Daoy (cell line): ENCODE measurements at regions not wholly inside any gene's neighbourhood (a gene's known extent, or its start where the extent isn't known, plus 50 kb on each side); places are given as distances from the start of the nearest gene placed in this dataset.
A peak's percentile ranks its signal among the peaks of the same experiment; 100 is the strongest.
"Not testable (repeated sequence)": the region's sequence is repeated elsewhere in the genome, so short reads cannot be mapped to it uniquely, and the experiment has no call there.

Source experiments
- DNase-seq: peaks from one replicate; pipeline ENCODE4 v3.0.0-alpha.2; 2015; ENCODE audit warnings: low read depth

DNA sequence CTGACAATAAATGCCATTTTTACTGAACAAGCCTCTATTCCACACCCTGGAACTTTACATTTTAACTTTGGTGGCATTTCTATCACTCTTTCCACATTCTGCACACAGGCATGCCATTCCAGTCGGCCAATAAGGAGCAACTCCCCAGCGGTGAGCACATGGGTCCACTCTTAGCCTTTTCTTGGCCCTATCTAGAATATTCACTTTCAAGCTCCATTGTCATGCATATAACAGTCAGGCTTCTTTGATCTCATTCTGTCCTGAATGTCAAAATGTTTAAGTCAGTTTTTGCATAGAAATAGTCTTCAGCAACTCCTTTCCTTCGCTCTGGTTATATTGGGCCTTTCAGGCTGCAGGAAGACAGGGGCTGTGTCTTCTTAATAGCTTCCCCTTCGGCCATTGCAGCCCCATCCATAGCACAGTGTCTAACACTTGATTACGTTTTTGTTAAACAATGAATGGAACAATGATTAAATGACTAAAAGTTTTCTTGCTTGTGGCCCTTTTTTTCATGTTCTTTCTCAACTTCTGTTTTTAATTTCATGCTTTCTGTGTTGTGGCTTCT lies 427.3 kb downstream of the MFSD1 start:
- DNase-seq, result no peak

DNA sequence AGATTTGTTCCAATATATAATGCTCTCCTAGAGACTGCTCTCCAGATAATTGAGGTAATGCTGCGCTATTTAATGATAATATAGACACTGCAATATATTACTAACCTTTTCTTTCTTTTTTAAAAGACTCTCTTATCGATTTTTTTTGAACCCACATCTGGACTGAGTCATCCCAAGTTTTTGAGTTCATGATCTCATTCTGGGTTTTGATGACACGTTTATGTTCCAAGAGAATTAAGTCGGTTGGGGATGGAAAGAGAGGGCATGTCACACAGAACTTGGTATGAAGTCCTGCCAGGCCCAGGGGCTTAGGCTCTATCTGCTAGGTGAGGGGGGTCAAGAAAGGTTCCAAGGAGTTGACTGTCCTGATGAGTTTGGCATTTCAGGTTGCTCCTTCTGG lies 431.1 kb downstream of the MFSD1 start:
- DNase-seq, result no peak

DNA sequence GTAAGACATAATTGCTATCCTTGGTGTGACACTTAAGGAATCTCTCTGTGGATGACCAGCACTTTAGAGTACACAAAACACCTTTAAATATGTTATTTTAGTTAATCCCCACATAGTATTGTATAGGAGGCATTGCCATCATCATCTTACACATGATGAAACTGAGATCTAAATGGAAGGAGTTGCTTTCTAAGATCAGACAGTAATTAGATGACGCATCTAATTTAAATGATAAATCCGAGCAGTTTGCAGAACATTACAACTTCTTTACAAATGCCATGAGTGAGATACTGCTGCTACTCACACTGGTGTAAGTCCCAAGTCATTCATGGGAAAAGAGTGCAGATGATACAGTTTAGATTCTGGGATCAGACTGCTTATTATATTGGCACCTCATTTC lies 431.9 kb downstream of the MFSD1 start:
- no peak for DNase-seq

DNA sequence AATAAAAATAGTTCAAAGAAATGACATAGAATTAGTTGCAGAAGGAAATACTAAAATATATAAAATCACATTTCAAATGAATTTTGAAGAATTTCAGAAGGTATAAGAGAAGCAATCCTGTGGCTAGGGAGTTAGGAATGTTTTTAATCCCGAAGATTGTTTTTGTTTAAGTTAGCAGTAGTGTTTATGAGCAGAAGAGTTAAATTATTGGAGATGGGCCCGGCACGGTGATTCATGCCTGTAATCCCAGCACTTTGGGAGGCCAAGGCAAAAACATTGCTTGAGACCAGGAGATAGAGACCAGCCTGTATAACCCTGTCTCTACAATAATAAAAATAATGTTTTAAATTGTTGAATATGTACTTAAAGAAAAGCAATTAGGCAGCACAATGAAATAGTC lies 432.5 kb downstream of the MFSD1 start:
- no peak for DNase-seq

DNA sequence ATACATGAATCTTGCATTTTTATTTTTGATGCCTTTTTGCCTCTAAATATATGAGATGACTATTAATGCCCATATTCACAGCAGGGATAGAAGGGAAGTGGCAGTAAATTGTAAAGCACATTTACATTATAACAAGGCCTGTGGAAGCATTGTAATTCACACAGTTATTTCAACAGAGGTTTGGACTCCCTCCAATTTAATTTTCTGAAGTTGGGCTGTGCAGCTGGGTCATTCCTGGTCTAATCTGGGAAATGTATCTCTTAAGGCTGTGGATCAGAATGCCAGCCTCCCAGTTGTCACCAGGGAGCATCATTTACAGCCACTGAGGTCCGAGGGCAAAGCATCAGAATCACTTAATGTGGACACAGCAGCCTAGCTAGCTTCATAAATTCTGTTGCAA lies 434.5 kb downstream of the MFSD1 start:
- DNase-seq, result no peak

DNA sequence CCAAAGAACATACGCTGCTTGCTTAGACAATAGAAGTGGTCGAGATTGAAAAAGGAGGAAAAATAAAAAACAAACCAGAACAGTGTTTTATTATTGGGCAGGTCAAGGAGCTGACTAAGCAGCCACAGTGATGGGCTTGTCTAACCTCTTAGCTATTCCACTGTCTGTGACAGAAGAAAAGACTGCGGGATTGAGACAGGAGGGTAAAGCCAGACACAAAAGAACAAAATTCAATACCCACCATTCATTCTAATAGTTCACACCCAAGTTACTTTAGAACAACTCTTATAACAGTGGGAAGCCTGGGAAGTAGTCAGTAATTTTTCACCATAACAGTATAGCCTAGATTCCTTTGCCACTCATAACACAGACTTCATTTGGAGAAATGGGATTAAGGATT lies 435.4 kb downstream of the MFSD1 start:
- DNase-seq, result no peak

DNA sequence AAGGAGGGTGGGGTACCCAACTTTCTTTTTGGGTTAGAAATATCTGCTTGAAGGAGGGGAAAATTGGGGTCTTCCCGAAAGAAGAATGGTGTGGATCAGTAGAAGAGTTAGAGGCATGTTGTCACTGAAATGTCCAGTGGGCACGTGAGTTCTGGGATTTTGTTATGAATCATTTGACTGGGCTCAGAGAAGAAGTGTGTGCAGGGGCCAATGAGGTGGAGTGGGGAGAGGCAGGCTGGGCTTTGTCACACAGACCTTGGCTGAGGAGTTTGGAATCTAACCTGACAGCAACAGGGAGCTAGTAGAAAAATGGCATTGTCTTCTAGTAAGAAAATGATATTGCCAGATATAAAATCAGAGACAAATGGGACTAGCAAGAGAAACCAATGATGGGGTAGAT lies 436.8 kb downstream of the MFSD1 start:
- DNase-seq, result no peak

DNA sequence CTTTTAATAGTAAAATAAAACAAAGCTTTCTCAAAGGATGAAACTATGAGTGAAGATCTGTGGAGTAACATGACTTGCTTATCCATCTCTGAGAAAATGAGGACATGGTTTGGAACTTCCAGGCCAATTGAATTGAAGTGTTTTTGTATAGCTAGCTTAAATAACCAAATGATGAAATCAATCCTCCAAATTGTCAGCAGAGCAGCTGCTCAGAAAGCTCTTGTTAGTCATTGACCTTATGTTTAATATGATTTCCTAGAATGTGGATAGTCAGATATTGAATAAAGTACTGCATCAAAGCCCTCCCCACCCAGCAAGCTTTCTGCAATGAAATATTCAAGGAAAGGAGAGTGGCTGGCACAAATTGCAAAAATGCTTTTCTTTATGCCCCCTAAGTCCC lies 437.2 kb downstream of the MFSD1 start:
- DNase-seq, result no peak

DNA sequence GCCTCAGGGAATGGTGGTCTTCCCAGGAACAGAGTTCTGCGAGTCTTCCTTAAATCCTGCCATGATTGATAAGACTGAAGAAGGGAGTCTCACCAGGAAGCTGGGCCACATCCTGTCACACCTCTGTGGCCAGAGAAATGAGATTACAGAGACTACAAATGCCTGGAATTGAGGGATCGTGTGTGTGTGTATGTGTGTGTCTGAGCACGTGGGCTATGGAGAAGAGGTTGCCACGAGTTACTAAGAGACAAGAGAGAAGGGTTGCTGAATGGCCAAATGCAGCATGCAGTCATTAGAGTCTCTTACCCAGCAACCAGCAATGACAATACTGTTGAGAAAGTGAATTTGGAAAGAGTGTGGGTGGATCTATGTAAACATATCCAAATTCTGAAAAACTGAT lies 443.1 kb downstream of the MFSD1 start:
- DNase-seq, result no peak

DNA sequence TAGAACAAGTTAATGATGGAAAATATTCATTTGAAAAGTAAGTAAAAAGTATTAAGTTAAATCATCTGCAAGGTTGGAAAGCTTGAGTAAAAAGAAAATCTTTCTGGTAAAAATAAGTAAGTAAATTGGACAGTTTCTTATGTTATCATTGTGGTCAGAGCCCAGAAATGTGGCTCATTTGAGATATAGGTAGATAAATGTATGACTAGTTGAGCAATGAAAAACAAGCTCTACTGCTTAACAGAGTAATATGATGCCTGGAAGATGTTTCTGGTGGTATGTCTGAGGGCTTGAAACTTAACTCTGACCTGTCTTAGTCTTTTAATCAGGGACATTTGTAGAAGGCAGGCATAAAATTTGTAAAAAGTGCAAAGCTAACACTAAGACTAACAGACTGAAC lies 444.0 kb downstream of the MFSD1 start:
- DNase-seq, result no peak

DNA sequence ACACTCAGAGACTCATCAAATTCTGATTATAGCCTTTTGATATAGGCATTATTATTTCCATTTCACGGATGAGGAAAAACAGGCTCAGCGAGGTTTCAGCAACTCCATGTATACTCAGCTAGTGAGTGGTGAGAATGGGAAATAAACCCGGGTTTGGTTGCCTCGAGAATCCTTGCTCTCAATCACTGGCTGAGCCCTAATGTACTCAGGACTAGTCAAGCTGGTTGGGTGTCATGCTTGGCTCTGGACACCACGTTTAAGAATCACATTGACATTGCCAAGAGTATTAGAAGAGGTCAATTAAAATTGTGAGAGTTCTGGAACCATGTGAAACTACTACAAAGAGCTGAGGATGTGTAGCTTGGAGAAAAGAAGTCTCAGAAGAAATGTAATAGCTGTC lies 444.5 kb downstream of the MFSD1 start:
- no peak for DNase-seq

DNA sequence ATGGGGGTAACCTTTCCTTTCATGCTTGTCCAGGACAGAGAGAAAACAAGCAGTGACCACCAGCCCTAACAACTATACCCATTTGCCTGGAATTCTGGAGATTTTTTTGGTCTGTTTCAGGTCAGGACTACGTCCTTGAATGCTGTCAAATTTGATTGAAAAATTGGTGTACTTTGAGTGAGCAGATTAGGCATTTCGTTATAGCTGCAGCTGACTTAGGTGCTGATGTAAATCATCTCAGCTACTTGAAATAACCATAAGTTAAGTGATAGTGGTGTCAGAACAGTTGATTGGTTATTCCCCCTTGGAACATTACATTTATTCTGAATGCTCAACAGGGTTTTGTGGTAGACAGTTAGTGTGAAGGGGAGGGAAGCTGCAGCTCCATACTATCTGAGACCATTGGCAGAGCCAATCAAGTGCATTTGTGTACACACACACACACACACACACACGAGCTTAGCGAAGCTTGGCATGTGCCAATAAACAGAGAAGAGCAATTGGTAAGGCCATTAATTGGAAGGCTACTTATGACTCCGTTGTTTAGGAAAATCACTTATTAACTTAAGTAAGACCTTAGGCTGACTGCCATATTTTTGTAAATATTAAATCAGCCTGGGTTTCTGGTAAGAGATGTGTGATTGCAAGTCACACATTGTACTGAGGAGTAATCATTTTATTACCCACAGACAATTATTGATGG lies 447.8 kb downstream of the MFSD1 start:
- no peak for DNase-seq

DNA sequence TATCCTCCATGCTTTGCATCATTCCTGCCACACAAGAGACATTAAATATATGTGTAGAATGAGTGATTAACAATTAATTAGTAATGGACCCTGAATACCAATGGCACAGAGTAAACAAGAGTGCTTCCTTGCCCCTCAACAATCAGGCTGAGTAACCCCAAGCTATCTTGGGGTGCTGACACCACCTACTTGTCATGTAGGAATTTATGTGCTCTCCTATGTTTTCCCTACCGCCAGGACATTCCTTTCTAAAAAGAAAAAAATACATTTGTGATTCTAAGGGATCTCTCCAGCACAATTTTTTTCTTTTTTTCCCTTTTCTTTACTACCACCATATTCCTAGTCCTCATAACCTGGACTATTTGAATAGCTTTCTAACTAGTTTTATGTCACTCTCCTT lies 449.1 kb downstream of the MFSD1 start:
- DNase-seq, result no peak

DNA sequence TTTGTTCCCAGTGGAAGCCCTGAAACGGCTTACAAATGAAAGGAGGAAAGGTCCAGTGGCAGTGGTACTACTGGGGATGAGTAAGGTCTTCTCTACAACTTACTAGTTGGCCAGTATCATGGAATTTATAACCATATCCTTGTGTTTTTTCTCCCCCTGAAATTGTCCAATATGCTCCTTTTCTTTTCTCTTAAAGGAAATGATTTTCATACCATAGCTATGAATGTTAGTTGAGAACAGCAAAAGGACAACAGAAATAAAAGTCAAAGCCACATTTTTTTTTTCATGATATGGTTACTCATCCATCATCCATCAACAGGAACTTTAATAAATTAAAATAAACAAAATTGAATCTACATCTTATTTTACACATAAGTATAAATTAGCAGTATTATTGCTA lies 450.4 kb downstream of the MFSD1 start:
- DNase-seq, result no peak

DNA sequence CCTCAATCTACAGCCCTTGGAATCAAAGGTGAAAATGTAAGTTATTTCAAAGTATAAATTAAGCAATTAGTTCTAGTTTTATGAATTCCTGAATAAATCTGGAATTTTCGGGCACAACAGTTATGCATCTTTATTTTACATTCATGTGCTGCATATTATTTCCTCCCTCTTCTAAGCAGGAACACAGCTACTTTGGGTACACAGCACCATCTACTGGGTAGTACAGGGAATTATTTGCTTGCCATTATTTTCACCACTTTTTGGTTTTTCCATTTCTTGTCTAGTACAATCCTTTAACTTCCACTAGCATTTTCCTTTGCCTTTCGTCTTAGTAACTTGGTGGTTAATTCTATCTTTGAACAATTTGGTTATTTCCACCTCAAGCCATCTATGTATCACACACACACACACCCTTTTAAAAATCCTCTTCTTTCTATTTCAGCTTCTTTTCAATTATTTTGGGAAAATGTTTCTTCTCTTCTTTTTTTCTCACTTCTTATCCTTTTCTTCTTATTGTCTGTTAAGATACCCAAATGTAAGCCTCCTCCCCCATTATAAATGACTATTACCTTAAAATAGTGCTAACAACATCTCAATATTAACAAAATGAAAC lies 451.0 kb downstream of the MFSD1 start:
- DNase-seq, result peak; percentile 26

DNA sequence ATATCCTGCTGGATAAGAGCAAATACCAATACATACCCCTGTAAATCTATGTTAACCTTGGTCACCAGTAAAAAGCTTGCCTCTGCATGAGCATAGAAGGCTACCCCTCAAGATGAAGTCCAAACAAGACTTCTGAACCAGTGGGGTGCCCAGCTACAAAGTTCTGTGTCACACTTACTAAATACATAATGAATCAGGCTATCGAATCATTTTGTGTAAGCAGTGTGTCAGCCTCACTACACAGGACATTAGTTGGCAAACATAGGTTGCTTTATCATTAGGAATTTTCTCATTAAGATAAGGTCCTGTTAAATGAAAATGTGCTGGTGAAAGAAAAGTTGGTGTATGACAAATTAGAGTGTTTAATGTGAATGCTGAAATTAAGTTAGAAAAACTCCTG lies 452.0 kb downstream of the MFSD1 start:
- no peak for DNase-seq

DNA sequence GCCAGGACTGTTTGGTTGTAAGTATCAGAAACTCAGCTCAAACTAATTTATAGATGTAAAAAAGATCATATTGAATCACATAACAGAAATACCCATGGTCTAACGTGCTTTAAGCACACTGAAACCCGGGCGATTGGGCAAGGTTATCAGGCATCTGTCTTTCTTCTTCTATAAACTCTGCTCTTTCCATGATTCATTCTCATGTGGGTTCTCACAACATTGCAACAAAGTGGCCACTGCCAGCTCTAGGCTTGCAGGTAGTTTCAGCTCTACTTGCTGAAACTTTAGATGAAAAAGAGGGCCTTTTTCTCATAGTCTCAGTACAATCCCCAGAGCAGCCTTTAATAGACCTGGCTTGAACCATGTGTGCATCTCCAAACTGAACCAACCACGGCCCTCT lies 456.1 kb downstream of the MFSD1 start:
- DNase-seq, result no peak

DNA sequence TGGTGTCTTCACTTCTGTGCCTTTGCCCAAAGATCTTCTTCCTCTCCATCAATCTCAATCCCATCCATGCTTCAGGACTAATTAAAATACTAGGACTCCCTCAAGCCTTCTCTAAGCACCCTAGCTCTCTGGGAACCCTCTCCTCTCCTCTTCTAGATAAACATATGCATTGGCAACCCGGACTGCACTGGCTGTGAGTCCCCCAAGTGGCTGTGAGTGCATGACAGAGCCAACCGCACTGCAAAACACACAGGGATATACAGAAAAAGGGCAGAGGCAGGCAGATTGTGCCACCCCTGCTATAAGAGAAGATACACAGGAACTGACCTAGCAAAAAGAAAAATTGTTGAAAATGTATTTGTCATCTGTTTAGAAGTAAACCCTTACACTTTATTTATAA lies 457.1 kb downstream of the MFSD1 start:
- no peak for DNase-seq

DNA sequence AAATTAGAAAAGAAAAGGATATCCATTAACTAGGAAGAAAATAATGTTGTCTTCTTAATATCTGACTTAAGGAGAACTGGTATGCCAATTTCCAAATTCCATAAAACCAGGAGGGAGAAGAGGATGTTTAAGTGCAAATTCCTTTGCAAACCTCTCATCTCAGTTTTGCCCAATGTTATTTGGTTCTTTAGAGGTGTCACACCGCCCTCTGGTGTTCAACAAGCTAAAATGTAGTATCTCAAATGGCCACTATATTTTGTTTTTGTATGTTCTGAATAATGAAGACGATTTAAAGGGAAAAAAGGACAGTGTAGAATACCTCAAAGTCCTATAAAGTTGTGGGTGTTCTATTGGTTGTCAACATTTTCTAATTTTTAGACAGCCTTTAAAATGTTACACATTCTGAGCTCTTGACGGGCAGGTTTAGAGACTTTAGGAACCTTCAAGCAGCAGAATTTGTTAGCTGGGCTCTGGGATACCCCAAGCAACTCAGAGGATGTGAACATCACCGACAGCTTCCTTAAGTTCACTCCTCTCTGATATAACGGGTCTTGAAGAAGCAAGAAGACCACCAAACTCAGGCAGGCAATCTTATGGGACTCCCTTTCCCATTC lies 458.3 kb downstream of the MFSD1 start:
- peak; percentile 64 for DNase-seq

DNA sequence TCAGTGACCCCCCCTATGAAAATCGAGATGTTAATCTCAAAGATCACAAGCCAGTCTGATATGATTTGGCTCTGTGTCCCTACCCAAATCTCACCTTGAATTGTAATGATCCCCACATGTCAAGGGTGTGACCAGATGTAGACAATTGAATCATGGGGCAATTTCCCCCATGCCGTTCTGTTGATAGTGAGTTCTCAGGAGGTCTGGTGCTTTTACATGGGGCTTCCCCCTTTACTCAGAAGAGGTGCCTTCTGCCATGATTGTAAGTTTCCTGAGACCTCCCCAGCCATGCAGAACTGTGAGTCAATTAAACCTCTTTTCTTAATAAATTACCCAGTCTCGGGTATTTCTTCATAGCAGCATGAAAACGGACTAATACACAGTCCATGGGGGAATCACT lies 459.5 kb downstream of the MFSD1 start:
- DNase-seq, result not testable (repeated sequence)

DNA sequence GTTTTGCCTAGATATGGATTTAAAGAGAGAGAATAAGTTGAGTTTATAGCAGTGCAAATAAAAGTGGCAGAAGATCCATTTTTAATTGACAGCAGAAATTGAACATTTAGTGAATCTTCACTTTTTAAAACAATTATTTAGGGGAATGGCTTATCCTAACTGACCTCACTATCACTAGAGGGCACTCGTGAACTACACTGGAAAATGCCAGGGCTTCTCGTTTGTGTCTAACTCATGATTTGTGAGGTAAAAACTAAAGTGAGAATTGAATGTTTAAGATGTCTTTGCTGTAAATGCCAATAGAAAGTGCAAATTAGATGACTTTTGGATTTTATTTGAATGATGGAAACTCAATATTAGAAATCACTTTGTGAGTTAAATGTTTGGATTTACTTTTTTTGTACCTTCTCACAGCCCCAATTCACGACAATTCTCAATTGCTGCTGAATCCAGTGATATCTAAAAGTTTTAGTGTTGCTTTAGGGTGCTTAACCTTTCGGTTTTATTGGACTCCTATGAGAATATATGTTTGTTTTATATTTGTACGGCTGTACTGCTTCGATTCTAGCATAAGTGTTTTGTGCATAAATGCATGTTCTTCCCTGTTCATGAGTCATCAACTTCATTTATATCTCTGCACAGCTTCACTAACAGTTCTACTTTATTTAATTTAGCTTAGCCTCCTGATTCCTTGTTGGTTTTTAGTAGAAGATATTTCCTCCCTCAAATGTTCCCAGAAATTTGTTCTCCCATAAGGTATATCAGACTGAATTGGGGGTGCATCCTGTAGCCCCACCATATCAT lies 462.1 kb downstream of the MFSD1 start:
- peak; percentile 41 for DNase-seq

DNA sequence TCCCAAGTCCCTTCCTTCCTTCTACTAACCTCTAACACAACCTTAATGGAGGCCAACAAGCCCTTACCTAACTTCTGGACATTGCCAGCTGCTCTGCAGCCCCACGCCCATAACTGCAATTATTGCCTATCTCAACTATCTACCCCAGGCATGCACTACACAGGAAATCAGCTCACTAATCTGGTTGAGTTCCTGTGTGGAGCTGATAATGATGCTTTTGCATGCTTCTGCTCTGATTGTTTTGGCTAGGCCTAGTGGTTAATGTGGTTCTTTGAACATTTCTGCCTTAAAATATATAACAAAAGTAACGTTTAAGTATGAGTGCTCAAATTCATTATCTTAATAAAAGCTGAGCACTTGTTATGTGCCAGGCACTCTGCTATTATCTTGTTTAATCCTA lies 463.9 kb downstream of the MFSD1 start:
- DNase-seq, result no peak
